ENCODE measurements at regions not wholly inside any gene's neighbourhood (a gene's known extent, or its start where the extent isn't known, plus 50 kb on each side); places are given as distances from the start of the nearest gene placed in this dataset.

- TF ChIP-seq CTCF (IDR thresholded peaks at IDR 0.05): no peak
- TF ChIP-seq POLR2A (IDR thresholded peaks at IDR 0.05): no peak
Observed at GRCh38 chr3:106765342-106765741, 611.9 kb upstream of the CCDC54 start.
